Transverse colon (tissue), 3 donors: ENCODE measurements at regions not wholly inside any gene's neighbourhood (a gene's known extent, or its start where the extent isn't known, plus 50 kb on each side); places are given as distances from the start of the nearest gene placed in this dataset.

ENCODE experiments used
- CTCF ChIP-seq, 5 experiments: fragments of 200-600 bp in 3 of 5; fragments of 450-650 bp in 2 of 5; sonication (generic) in 3 of 5; IDR thresholded peaks; 1 replicate in 2 of 5; 2 replicates in 3 of 5; pipeline ENCODE4 v1.5.1; 2016 to 2017; ENCODE audit warnings: antibody characterized with exemption in 5 of 5, inconsistent platforms in 3 of 5, mild to moderate bottlenecking in 2 of 5, moderate library complexity in 1 of 5
- EP300 ChIP-seq: sonication (generic); formaldehyde crosslinking; IDR thresholded peaks from one replicate; pipeline ENCODE4 v1.6.1; 2017; ENCODE audit warnings: antibody characterized with exemption, low read depth
- POLR2A ChIP-seq: fragments of 450-650 bp; IDR thresholded peaks from one replicate; pipeline ENCODE4 v1.6.1; 2016; ENCODE audit warnings: antibody characterized with exemption, mild to moderate bottlenecking, moderate library complexity

GRCh38 chr17:70653850-70654249 is 484.5 kb downstream of the KCNJ2 start:
- TF ChIP-seq EP300 (no peak), CTCF (IDR thresholded peaks at IDR 0.05) (no peak), POLR2A (no peak)
